ENCODE measurements at regions not wholly inside any gene's neighbourhood (a gene's known extent, or its start where the extent isn't known, plus 50 kb on each side); places are given as distances from the start of the nearest gene placed in this dataset.

DNA sequence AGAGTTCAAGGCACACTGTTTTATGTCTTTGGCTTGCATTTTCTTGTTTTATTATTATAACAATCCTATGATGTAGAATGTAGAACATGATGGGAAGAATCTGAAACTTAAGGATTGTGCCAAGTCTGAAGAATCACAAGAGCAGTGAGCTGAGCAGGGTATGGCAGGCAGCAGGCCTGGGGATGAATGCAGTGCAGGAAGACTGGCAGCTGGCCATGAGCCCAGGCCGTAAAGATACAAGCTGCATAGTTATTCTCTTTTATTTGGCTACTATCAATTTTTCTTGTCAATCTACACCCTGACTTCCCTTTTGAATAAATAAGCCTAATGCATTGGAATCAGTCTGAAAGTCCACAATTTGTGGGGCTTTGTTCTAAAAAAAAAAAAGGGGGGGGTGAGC is 89.6 kb upstream of the ARPP21 start:
- no peak for DNase-seq

DNA sequence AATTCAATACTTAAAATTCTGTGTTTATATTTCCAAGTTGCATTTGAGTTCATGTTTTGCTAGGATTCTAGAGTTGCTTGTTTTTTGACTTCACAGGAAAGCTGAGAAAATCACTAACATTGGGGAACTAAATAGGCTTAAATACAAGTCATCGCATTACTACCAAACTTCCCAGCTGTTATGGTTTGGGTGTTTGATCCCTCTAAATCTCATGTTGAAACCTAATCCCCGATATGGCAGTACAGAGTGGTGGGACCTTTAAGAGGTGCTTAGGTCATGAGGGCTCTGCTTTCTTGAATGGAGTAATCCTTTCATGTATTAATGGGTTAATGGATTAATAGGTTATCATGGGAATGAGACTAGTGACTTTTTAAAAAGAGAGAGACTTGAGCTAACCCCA is 77.2 kb upstream of the ARPP21 start:
- DNase-seq = no peak

DNA sequence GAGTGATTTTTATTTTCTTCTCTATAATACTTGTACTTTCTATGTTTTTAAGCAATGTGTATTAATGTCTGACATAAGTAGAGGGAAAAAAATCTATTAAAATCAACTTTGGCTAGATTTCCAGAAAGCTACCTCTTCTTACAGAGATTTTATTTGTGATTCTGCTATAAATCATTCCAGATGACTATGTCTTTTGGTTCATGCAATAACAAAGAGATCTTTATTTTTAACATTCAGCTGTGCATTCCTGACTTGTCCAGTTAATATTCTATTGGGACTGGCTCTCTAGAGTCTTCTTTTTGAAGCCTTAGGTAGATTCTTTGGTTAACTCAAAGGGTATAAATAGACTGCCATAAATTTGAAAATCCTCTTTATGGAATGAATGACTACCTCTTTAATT is 74.3 kb upstream of the ARPP21 start:
- DNase-seq = no peak
